IPS-15b (cell line): ENCODE measurements at regions not wholly inside any gene's neighbourhood (a gene's known extent, or its start where the extent isn't known, plus 50 kb on each side); places are given as distances from the start of the nearest gene placed in this dataset.

Experiments
- H3K27me3 ChIP-seq: one replicate; pipeline ENCODE4 v1.6.1; 2013; ENCODE audit warnings: low read length; ENCODE audit not compliant: control insufficient read depth, insufficient read depth
- H3K36me3 ChIP-seq: one replicate; pipeline ENCODE4 v1.6.1; 2013; ENCODE audit warnings: low read length; ENCODE audit not compliant: control insufficient read depth, insufficient read depth
- H3K4me1 ChIP-seq: one replicate; pipeline ENCODE4 v1.6.1; 2013; ENCODE audit warnings: mild to moderate bottlenecking, low read length; ENCODE audit not compliant: control insufficient read depth, insufficient read depth
- H3K4me3 ChIP-seq: one replicate; pipeline ENCODE4 v1.5.1; 2013; ENCODE audit warnings: low read depth, low read length
- H3K9ac ChIP-seq: one replicate; pipeline ENCODE4 v1.6.1; 2013; ENCODE audit warnings: low read depth, mild to moderate bottlenecking, low read length
- H3K9me3 ChIP-seq: one replicate; pipeline ENCODE4 v1.6.1; 2013; ENCODE audit warnings: mild to moderate bottlenecking, low read length; ENCODE audit not compliant: control insufficient read depth, insufficient read depth

DNA sequence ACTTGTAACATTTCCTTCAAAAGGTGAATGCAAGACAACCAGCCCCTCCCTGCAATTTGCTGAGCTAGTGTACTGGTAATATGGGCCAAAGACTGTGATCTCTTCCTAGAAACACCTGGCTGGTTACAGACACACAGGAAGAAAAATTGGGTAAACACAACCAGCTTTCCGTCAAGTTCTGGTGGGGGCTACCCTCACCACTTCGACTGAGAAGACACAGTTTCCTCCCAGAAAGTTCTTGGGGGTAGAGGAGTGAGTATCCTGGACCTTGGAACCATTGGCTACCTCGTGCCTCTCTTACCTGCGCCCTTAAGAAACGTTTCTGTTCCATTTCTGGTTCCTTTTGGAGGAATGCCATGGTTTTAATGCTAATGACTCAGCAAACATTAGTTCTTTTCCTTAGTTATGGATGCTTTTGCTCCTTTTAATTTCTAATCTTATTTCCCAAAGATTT lies 120.9 kb upstream of the DLX2 start:
- no peaks in the 10 kb centered on the region for H3K9me3 ChIP-seq
- H3K9ac ChIP-seq, result no peak overlapping the region
- H3K27me3 ChIP-seq, result no peaks in the 10 kb centered on the region
- no peaks in the 10 kb centered on the region for H3K36me3 ChIP-seq
- no peak overlapping the region for H3K4me3 ChIP-seq
- no peaks in the 10 kb centered on the region for H3K4me1 ChIP-seq

DNA sequence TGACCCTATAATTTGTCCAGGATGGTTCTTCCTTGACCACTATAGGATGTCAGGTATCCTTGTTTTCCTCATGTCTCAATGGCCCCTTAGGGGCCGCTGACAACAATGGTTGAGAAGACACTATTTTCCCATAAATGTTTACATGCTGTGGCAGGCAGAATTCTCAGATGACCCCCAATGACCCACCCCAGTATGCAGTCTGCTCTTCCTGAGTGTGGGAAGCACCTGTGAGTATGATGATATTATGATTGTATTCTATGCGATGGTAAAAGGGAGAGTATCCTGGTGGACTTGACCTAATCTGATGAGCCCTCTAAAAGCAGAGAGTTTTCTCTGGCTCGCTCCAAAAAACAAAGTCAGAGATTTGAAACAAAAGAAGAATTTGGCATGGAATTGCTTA lies 123.1 kb upstream of the DLX2 start:
- Histone ChIP-seq H3K9me3 (no peaks in the 10 kb centered on the region), H3K4me3 (no peak overlapping the region), H3K9ac (no peak overlapping the region), H3K27me3 (no peaks in the 10 kb centered on the region), H3K4me1 (no peaks in the 10 kb centered on the region), H3K36me3 (no peaks in the 10 kb centered on the region)

DNA sequence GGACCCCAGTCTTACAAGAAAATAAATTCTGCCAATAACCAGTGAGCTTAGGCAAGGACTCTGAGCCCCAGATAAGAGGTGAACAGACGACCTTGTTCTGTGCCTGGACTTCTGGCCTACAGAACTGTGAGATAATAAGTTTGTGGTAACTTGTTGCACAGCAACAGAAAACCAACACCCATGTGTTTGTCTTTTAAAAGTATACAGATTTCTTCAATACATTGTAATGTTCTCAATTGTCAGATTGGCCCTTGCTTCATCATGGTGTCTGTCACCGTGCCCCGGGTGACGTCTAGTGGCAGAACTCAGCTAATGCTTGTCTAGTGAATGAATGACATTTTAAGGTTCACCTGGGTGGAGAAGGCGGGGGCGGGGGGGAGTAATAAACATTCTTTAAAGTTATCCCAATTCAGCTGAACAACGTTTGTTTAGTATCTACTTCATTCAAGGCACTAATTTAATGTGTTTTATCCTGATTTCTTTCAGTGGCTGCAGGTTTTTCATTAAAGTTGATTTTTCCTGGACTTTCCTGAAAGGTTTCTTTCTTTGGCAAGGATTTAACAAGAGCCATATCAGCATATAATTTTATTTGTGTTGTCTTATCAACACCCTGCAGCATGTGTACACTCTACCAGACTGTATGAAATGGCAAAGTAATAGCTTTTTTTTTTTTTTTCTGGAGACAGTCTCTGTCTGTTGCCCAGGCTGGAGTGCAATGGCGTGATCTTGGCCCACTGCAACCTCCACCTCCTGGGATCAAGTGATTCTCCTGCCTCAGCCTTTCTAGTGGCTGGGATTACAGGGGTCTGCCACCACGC lies 123.8 kb upstream of the DLX2 start:
- Histone ChIP-seq H3K27me3 (no peaks in the 10 kb centered on the region), H3K4me3 (no peak overlapping the region), H3K9me3 (no peaks in the 10 kb centered on the region), H3K36me3 (no peaks in the 10 kb centered on the region), H3K4me1 (no peaks in the 10 kb centered on the region), H3K9ac (no peak overlapping the region)

DNA sequence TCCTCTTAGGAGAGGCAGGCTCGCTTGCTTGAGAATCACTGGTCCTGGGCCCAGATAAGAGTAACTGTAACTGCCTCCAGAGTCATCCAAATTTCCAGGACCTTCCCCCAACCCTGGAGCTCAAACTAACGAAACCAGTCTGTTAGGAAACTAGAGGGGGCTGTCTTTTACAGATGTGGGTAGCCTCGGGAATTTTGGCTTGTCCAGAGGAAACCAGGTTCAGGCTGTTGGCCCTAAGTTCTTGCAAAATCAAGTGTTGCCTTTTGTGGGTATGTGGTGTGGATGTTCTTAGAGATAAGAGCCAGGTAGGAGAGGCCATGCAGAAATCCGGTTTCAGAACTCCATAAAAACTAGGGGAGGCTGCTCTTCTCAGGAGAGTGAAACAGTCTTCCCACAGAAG lies 125.0 kb upstream of the DLX2 start:
- Histone ChIP-seq H3K4me1 (no peaks in the 10 kb centered on the region), H3K27me3 (peaks cover 4% of the 10 kb centered on the region), H3K36me3 (no peaks in the 10 kb centered on the region), H3K9me3 (no peaks in the 10 kb centered on the region), H3K4me3 (no peak overlapping the region), H3K9ac (no peak overlapping the region)

DNA sequence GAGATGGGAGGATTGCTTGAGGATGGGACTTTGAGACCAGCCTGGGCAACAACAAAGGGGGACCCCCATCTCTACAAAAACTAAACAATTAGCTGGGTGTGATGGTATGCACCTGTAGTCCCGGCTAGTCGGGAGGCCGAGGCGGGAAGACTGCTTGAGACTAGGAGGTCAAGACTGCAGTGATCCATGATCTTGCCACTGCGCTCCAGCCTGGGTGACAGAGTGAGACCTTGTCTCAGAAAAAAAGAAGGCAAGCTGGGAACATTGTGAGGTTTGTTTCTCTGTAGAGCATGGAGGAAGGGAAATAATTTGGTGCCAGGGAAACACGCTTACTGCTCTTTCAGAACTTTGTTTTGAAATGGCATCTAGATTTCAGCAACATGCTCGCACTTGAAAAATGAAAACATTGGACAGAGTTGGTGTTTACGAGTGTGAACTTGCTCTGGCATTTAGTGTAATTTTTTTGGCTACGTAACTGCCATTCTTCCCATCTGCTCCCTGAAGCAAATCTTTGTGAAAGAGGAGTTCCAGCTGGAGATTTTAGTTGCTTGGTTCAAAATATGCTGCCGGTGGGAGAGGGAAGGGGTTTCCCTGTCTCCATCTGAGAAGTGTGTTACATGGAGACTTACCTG lies 125.6 kb upstream of the DLX2 start:
- Histone ChIP-seq H3K9me3 (no peaks in the 10 kb centered on the region), H3K4me1 (no peaks in the 10 kb centered on the region), H3K27me3 (peaks cover 8% of the 10 kb centered on the region), H3K36me3 (no peaks in the 10 kb centered on the region), H3K9ac (no peak overlapping the region), H3K4me3 (no peak overlapping the region)

DNA sequence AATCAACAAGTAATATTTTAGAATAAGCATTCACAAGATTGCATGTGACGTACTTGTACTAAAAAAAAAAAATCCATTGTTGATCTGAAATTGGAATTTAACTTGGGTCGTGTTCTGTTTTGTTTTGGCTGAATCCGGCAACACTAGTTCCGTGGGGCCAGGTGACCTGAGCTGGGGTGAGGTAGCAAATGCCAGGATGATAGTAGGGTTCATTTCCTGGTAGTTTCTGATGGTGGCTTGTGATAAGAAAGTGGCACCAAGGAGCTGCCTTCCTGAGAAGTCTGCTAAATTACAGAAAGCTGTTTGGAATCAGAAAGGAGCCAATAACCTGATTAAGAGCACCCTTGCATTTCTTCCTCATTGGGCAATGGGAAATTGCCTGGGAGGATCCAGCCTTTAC lies 126.4 kb upstream of the DLX2 start:
- Histone ChIP-seq H3K9ac (no peak overlapping the region), H3K4me1 (peaks cover 4% of the 10 kb centered on the region), H3K36me3 (no peaks in the 10 kb centered on the region), H3K4me3 (no peak overlapping the region), H3K27me3 (peaks cover 16% of the 10 kb centered on the region), H3K9me3 (no peaks in the 10 kb centered on the region)

DNA sequence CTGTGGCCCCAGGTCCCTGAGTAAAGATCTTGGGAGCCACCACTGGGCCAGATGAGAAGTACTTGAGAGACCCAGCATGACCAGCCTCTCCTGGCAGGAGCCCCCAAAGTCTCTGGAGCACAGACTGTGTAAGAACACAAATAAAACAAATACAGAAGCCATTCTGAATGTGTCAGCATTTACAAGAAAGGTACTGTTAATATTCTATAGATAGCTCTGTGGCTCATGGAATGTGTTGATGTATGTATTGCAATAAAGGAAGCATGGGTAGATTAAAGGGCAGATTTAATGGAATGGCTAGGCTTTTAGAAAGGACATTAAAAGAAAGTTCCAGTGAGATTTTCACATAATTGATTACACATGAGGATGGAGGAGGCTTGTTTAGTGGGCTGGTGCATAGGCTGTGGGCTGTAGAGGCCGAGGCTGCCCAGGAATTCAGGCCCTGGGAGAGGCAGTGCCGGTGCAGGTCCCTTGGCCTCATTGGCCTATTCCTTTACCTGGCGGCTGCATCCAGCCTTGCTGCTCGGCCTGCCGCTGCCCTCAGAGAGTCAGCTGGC lies 127.7 kb upstream of the DLX2 start:
- peaks cover 6% of the 10 kb centered on the region for H3K4me1 ChIP-seq
- H3K27me3 ChIP-seq, result peaks cover 26% of the 10 kb centered on the region
- H3K9ac ChIP-seq, result no peak overlapping the region
- no peaks in the 10 kb centered on the region for H3K36me3 ChIP-seq
- H3K4me3 ChIP-seq, result no peak overlapping the region
- H3K9me3 ChIP-seq, result no peaks in the 10 kb centered on the region

DNA sequence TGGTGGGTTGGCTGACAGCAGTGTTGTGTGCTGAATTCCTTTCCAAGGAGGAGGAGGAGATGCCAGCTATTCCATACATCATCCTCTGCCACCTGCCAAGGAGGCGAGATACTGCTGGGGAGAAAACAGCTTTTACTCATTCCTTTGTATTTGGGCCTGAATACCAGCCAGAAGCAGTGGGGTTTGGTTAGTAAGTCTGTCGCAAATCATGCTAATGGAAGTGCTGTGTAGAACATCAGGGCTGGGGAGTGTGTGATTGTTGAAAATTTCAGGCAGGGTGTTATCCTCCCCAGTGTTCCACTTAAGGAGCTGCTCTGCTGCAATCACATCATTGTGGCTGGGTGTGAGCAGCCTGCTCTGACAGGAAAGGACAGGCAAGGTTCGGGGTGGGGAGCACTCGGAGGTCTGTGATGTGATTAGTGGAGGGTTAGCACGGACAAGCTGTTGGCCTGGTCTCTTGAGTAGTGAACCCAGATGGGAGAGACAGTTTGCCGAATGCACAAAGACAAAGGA lies 128.2 kb upstream of the DLX2 start:
- peaks cover 11% of the 10 kb centered on the region for H3K4me1 ChIP-seq
- H3K9me3 ChIP-seq, result no peaks in the 10 kb centered on the region
- H3K36me3 ChIP-seq, result no peaks in the 10 kb centered on the region
- H3K9ac ChIP-seq, result no peak overlapping the region
- peaks cover 31% of the 10 kb centered on the region for H3K27me3 ChIP-seq
- no peak overlapping the region for H3K4me3 ChIP-seq

DNA sequence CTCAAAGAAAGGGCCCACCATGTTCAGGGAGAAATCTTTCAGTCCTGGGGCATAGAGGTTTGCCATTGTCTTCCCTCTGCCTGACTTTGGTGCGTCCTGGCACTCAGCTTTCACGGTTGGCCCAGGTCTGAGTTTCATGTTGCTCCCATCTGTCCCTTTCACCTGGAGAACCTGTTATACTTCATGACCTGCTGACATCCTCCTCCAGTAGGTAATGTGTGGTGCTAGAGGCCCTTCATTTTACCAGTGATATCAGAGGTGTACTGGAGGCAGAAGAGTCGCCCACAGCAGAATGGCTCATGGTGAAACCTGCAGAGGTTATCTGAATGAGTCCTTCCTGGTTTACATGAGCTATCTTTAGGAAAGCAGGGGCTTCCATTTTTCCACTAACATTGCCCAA lies 128.8 kb upstream of the DLX2 start:
- H3K36me3 ChIP-seq, result no peaks in the 10 kb centered on the region
- peaks cover 36% of the 10 kb centered on the region for H3K27me3 ChIP-seq
- H3K9me3 ChIP-seq, result no peaks in the 10 kb centered on the region
- H3K9ac ChIP-seq, result no peak overlapping the region
- H3K4me1 ChIP-seq, result peaks cover 13% of the 10 kb centered on the region
- H3K4me3 ChIP-seq, result no peak overlapping the region

DNA sequence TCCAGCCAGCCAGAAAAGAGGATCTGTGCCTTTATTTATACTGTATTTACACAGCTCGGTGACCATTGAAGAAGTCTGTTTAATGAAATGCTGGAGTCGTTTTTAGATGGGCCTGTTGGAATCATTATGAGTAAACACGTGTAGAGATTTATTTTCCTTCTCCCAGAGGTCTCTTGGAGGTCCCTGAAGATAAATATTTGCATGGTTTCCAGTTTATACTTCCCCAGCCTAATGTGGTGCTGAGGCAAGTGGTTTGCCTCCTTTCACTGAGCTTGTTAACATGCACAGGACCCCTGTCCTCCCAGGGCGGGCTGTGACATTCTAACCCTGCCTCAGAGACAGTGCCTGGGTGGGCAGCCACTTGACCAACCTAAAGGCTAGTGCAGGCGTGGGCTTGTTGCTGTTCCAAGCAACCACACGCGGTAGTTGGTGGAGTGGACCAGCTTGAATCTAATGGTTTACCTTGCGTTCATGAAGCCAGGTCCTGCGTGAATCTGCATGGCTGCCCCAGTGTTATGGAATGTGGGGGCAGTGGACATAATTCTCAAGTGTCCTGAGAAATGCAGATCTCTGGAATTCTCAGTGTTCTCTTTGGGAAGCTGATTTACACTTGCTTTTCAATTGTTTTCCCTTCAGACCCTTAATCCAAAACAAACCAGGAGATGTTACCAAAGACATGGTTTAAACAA lies 130.2 kb upstream of the DLX2 start:
- Histone ChIP-seq H3K27me3 (peaks cover 38% of the 10 kb centered on the region), H3K4me1 (peaks cover 13% of the 10 kb centered on the region), H3K4me3 (no peak overlapping the region)

DNA sequence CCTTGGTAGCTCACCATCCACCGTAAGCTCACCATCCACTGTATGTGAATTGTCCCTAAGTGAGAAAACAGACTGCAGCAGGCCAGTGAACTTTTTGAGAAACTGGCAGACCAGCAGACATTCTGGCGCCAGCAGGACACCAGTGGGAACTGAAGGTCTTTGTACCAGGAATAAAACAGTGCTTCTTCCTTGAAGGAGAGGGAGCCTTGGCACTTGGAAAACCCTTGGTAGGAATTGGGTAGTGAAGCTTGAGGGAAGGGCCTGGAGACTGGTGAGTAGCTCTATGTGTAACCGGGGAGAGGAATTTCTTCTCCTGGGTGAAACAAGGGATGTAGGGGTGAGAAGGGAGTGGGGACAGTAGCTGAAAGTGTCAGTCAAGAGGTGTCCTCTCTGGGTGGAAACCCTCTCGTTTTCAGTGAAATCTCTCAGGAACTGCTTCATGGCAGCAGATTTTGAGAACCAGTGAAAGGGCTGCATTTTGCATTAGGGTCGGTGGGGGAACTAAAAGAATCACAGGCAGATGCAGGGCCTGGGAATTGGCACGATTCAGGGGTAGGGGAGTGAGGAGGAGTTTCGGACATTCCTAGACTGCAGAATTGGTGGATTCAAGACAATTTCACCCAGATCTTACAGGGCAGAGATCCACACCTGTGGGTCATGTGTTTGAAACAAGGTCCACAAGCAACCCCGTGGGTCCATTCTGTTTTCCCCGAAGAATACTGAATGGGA lies 131.5 kb upstream of the DLX2 start:
- Histone ChIP-seq H3K27me3 (peaks cover 38% of the 10 kb centered on the region), H3K36me3 (no peaks in the 10 kb centered on the region), H3K9ac (no peak overlapping the region), H3K4me3 (peak overlapping the region; percentile 59), H3K4me1 (peaks cover 13% of the 10 kb centered on the region), H3K9me3 (no peaks in the 10 kb centered on the region)

More for the DNA sequence above, 130.2 kb upstream of the DLX2 start:
- Histone ChIP-seq H3K9me3 (no peaks in the 10 kb centered on the region), H3K9ac (no peak overlapping the region), H3K36me3 (no peaks in the 10 kb centered on the region)
